ENCODE measurements at regions not wholly inside any gene's neighbourhood (a gene's known extent, or its start where the extent isn't known, plus 50 kb on each side); places are given as distances from the start of the nearest gene placed in this dataset.

DNA sequence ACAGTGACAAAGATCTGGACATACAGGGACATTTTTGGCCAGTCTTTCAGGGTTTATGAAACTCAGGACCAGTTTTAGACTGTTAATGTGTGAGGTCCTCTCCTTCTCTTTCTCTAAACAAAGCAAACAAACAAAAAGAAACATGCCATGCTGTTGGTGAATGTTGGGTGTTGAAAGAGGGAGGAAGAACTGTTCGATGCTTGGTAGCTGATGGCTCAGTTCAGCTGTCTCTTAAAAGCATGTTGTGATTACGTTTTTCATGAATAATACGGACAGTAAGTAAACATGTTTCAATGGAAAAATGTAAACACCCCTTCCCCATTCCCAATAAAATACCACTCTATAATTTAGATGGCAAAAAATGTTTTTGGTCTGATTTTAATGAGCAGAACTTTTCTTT lies 219.1 kb downstream of the SEC23IP start:
- no peak overlapping the region for H3K27ac ChIP-seq (ENCODE audit: insufficient read length, low read depth, low read length)
- H2BK12ac ChIP-seq (ENCODE audit: insufficient read length, low read depth, low read length): no peak overlapping the region
- no peak overlapping the region for H3T11ph ChIP-seq (ENCODE audit: low read length)
- no peak overlapping the region for H3K9ac ChIP-seq (ENCODE audit: extremely low read depth, insufficient read length, low read length)
- no peaks in the 10 kb centered on the region for H3K4me1 ChIP-seq (ENCODE audit: insufficient read depth, low read length)
- H4K20me1 ChIP-seq (ENCODE audit: control insufficient read depth, insufficient read depth, insufficient read length): no peaks in the 10 kb centered on the region
- no peak overlapping the region for H2BK20ac ChIP-seq (ENCODE audit: low read depth, low read length, poor library complexity, severe bottlenecking)
- H3K18ac ChIP-seq (ENCODE audit: insufficient read length, low read depth, low read length): no peak overlapping the region
- Mint-ChIP-seq H3K36me3 (ENCODE audit: insufficient read depth in 1 of 3, low read depth in 3 of 3) (no peaks in the 10 kb centered on the region; a peak in 1 of 7 replicates), H3K4me1 (peaks cover 0 to 11% of the 10 kb centered on the region in 2 experiments; a peak in 3 of 4 replicates), H3K27ac (no peak overlapping the region; a peak in 1 of 7 replicates), H3K9me3 (no peaks in the 10 kb centered on the region), H3K4me3 (no peak overlapping the region), H3K27me3 (ENCODE audit: low read depth) (no peaks in the 10 kb centered on the region; the same call in 1 of the 2 replicates)
- H2BK15ac ChIP-seq (ENCODE audit: low read depth, low read length): no peak overlapping the region
- H4K5ac ChIP-seq (ENCODE audit: insufficient read length, low read depth, low read length): no peak overlapping the region
- no peak overlapping the region for H3K14ac ChIP-seq (ENCODE audit: insufficient read depth, low read length)
- H3K56ac ChIP-seq (ENCODE audit: insufficient read length, low read depth, low read length): no peak overlapping the region
- no peaks in the 10 kb centered on the region for H3K9me3 ChIP-seq (ENCODE audit: control insufficient read depth, low read depth, low read length)
- no peak overlapping the region for H4K91ac ChIP-seq (ENCODE audit: insufficient read length, low read depth, low read length)
- H2AFZ ChIP-seq (ENCODE audit: low read length): no peak overlapping the region
- H2BK120ac ChIP-seq (ENCODE audit: low read depth, low read length, poor library complexity, severe bottlenecking): no peak overlapping the region
- no peak overlapping the region for H2BK5ac ChIP-seq (ENCODE audit: insufficient read length, low read length)
- TF ChIP-seq, protein P1, sequence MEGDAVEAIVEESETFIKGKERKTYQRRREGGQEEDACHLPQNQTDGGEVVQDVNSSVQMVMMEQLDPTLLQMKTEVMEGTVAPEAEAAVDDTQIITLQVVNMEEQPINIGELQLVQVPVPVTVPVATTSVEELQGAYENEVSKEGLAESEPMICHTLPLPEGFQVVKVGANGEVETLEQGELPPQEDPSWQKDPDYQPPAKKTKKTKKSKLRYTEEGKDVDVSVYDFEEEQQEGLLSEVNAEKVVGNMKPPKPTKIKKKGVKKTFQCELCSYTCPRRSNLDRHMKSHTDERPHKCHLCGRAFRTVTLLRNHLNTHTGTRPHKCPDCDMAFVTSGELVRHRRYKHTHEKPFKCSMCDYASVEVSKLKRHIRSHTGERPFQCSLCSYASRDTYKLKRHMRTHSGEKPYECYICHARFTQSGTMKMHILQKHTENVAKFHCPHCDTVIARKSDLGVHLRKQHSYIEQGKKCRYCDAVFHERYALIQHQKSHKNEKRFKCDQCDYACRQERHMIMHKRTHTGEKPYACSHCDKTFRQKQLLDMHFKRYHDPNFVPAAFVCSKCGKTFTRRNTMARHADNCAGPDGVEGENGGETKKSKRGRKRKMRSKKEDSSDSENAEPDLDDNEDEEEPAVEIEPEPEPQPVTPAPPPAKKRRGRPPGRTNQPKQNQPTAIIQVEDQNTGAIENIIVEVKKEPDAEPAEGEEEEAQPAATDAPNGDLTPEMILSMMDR (conservative IDR thresholded peaks at IDR 0.05): no peak
- H3K79me2 ChIP-seq (ENCODE audit: insufficient read depth, low read length): no peaks in the 10 kb centered on the region
- no peak overlapping the region for H3K4ac ChIP-seq (ENCODE audit: low read depth, low read length)
- no peak overlapping the region for H3K23ac ChIP-seq (ENCODE audit: insufficient read length, low read depth, low read length)
- H3K79me1 ChIP-seq (ENCODE audit: insufficient read depth, low read depth, low read length, poor library complexity, severe bottlenecking): no peaks in the 10 kb centered on the region
- DNase-seq: no peak
- WGBS (ENCODE audit: extremely low coverage, insufficient read length, low lambda C conversion rate): no CpG with 5 or more reads among the region's 3 CpGs
- H2AK5ac ChIP-seq (ENCODE audit: insufficient read length, low read length): no peak overlapping the region
- H3K4me2 ChIP-seq (ENCODE audit: insufficient read depth, insufficient read length, low read length): no peak overlapping the region
- no peaks in the 10 kb centered on the region for H3K23me2 ChIP-seq (ENCODE audit: insufficient read length, low read depth, low read length, poor library complexity, severe bottlenecking)
- H3K27me3 ChIP-seq (ENCODE audit: insufficient read depth, low read length): no peaks in the 10 kb centered on the region
- H4K8ac ChIP-seq (replicated peaks; ENCODE audit: insufficient read length, low read depth, low read length): no peak overlapping the region

Measured in H9 (cell line).